DMS114 treated with DMSO at 0.1 percent for 48 hours (cell line): ENCODE measurements at regions not wholly inside any gene's neighbourhood (a gene's known extent, or its start where the extent isn't known, plus 50 kb on each side); places are given as distances from the start of the nearest gene placed in this dataset.
"Not testable (repeated sequence)": the region's sequence is repeated elsewhere in the genome, so short reads cannot be mapped to it uniquely, and the experiment has no call there.

Source experiments
- DNase-seq: peaks from one replicate; lab custom pipeline; 2025; ENCODE audit not compliant: unreplicated experiment; lab: John Stamatoyannopoulos, UW

- DNase-seq: no peak
These were observed 119.9 kb upstream of the TMEM45B start for GRCh38 chr11:129695571-129696308.

- DNase-seq: no peak
These were observed 119.2 kb upstream of the TMEM45B start for GRCh38 chr11:129696309-129696989.

- DNase-seq: no peak
These were observed 117.4 kb upstream of the TMEM45B start for GRCh38 chr11:129698212-129698611.

- no peak for DNase-seq
These were observed 115.8 kb upstream of the TMEM45B start for GRCh38 chr11:129699711-129700304.

- DNase-seq: no peak
These were observed 114.9 kb upstream of the TMEM45B start for GRCh38 chr11:129700701-129701100.

- DNase-seq: no peak
These were observed 113.9 kb upstream of the TMEM45B start for GRCh38 chr11:129701706-129702105.

- DNase-seq: no peak
These were observed 112.9 kb upstream of the TMEM45B start for GRCh38 chr11:129702410-129703398.

- no peak for DNase-seq
These were observed 111.8 kb upstream of the TMEM45B start for GRCh38 chr11:129703846-129704245.

- DNase-seq: no peak
These were observed 110.8 kb upstream of the TMEM45B start for GRCh38 chr11:129704831-129705230.

GRCh38 chr11:129705341-129705740 lies 110.3 kb upstream of the TMEM45B start:
- DNase-seq: no peak

- DNase-seq: no peak
These were observed 109.7 kb upstream of the TMEM45B start for GRCh38 chr11:129705933-129706332.

GRCh38 chr11:129709801-129710398 lies 105.7 kb upstream of the TMEM45B start:
- DNase-seq: no peak

- DNase-seq: no peak
These were observed 105.2 kb upstream of the TMEM45B start for GRCh38 chr11:129710423-129710822.

- DNase-seq: no peak
These were observed 103.9 kb upstream of the TMEM45B start for GRCh38 chr11:129711760-129712159.

GRCh38 chr11:129712486-129713240 lies 103.0 kb upstream of the TMEM45B start:
- not testable (repeated sequence) for DNase-seq

- no peak for DNase-seq
These were observed 96.6 kb upstream of the TMEM45B start for GRCh38 chr11:129719037-129719436.

GRCh38 chr11:129720156-129720555 lies 95.5 kb upstream of the TMEM45B start:
- DNase-seq: no peak

- DNase-seq: no peak
These were observed 94.7 kb upstream of the TMEM45B start for GRCh38 chr11:129720994-129721393.

GRCh38 chr11:129721685-129722084 lies 94.0 kb upstream of the TMEM45B start:
- no peak for DNase-seq

GRCh38 chr11:129722529-129722928 lies 93.1 kb upstream of the TMEM45B start:
- no peak for DNase-seq
